HG03095 (cell line): ENCODE measurements at regions not wholly inside any gene's neighbourhood (a gene's known extent, or its start where the extent isn't known, plus 50 kb on each side); places are given as distances from the start of the nearest gene placed in this dataset.
A peak's percentile ranks its signal among the peaks of the same experiment; 100 is the strongest.

Experiments
- ATAC-seq: cut with Tn5 transposase; IDR thresholded peaks from one replicate; pipeline ENCODE4 v1.9.1; 2021; ENCODE audit warnings: moderate library complexity; ENCODE audit not compliant: unreplicated experiment

DNA sequence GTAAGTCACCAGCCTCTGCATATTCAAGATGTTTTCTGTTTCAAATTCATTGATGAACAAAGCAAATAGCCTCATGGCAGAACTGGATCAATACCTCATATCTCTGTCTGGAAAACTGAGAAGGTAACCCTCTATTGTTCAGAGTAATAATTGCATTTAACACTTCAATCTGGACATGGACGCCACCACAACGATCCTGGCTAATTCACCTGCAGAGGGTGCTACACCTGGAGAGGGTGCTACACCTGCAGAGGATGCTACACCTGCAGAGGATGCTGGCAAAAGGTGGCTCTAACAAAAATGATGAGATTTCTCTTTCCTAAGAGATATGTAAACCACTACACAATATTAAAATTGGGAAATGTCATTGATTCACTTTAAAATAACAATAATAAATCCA is 183.1 kb upstream of the HNRNPA3 start:
- no peak for ATAC-seq

DNA sequence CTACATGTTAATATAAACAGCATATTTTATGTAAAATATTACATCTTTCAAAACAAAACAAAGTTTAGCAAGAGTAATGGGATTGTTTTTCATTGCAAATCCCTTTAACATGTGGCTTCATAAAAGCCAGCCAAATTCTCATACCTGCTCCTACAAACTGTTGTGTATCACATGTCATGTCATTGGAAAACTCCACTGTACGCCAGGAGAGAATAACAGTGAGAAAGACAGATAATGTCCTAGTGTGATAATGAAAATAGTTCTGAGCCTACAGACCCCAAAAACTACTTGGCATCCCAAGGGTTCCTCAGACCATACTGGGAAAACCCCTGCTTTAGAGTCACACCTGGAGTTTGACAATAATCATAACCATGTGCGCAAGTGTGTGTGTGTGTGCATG is 182.7 kb upstream of the HNRNPA3 start:
- ATAC-seq = no peak

DNA sequence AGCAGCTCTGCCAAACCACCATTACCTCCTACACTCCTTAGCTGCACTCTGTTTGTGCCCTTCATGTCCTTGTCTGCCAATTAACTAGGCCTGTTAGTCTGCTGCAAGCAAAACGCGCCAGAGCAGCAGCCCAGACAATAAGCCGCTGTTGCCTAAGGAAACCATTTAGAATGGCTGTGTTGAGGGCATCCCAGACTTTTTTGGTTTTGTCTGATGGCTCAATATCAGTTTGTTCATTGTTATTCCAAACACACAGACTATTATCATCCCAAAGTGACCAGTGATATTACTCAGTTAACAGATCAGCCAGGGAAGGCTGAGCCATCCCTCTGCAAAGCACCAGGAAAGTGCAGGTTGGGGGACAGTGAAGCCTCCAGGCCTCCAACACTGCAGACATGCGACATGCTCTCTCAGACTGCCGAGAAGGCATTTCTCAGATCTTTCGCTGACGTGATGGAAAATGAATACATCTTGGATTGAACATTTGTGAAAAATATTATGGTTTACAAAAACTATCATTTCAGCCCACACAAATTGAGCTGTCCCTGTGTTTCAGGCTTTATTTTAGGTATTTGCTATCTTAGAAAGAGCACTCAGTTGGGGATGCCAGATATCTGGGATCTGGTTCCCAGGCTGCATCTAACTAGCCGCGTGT is 182.0 kb upstream of the HNRNPA3 start:
- no peak for ATAC-seq

DNA sequence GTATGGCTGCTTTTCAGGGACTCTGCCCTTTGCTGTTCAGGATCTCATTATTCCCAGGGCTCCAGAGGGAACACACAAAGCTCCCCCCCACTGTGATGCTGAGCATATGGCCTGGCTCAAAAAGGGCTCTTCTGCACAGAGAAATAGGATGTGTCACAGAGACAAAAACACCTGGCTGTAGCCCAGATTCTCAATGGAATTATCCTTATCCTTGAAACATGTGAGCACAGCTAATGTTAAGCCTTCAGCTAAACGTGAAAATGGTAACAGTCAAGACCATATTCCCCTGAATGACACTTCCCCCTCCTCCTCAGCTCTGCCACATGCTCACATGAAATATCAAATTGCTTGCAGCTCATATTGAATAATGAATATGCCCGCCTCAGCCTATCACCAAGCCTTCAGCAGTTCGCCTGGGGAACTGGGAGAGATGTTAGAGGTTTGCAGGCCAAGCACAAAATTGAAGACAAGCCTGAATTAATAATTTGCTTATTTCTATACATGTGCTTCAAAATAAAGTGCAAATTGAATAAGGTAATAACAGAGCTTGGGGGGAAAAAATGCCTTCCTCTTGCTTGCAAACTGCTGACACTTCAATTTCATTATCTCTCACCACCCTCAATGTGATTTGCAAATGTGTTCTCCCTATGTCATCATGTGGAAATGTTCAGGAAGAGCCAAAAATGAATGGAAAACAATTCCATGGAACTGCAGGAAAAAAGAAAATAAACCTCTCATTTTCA is 181.0 kb upstream of the HNRNPA3 start:
- ATAC-seq = no peak

DNA sequence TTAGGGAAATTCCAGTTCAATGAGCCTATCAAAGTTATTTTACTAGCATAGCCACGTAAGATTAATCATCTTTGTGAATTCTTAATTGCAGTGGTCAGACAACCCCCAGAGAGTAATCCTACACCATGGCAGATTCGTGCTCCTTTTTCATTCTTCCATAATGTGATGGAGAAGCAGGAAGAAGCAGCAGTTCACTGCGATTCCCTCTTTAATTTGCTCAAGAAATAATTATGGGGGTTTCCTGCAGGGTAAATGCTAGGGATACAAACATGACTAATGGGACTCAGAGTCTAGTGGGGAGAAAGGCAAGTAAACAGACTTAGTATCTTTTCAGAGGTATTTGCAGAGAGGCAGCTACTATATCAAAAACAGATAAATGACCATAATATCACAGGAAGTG is 175.8 kb upstream of the HNRNPA3 start:
- no peak for ATAC-seq

DNA sequence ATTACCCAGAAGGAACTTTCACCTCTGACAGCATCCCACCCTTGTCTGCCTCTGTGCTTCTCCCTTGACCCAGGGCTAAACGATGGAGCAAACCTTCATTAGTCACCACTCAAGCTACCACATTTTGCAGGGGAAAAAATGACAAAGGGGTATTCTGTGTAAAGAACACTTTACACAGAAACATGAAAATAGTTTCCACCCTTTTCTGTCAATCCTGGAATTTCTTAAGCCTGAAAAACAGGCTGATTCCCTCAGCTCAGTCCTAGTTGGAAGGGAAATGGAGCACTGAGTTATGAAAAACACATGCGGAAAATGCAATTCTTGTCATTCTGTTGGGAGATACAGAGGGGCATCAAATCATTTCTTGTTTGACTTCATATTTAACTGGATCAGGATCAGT is 175.0 kb upstream of the HNRNPA3 start:
- no peak for ATAC-seq

DNA sequence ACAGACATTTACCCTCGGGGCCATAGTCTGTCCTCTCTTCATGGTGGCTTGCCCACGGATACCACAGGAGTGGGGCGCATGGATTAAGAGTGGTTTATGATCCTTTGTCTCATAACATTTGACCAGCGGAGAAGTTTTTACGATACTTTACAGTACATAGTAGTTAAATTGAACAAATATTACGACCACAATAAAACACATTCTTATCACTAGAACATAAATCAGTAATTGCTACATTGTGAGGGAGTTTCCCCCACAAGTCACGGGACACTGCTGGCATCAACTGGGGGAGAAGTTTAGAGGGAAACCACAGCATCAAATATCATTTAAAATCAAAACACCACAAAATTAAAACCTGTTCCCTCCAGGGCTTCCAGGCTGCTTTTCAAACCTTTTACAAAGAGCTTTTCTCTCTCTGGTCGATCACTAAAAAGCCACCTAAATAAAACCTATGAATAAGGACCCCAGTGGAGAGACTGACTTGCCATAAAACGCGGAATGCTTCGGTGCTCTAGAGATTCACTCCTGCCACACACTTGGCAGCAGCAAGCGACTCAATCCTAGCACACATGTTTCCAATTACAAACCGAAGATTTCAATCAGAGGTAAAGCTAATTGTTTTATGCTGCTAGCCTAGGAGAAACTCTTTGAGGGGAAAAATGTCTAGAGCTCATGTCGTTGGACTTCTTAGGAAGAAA is 173.7 kb upstream of the HNRNPA3 start:
- ATAC-seq = no peak

DNA sequence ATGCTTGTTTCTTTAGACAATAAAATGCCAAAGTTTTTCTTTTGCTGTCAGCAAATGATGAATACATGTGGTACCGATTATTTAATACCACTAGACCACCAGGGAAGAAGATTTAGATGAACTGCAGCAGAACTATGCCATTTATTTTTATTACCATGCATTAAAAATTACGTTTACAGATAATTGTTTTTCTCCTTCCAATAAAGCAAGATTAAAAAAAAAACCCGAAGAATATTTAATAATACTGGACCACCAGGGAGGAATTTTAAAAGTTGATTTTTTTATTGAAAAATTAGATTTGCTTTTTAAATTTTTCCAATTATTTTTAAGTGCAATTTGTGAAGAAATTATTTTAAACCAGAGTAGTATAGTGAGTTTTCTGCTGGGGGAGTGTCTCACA is 170.3 kb upstream of the HNRNPA3 start:
- ATAC-seq = no peak

DNA sequence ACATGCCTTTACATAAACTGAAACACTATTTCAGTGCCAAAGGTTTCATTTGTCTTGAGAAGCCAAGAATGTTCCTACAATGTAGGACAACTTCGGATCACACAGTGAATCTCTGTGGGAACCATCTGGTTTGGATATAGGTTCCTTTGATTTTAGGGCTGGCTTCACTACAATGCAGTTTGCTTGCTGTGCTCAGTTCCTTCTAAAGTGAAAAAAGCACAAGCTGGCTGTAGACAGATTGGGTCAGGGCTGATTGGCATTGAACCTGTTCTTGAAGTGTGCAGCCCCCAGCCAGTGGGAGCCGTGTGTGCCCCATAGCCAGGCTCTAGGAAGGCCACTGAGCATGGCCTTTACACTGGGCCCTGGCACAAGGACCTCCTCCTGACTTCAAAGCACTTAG is 167.9 kb upstream of the HNRNPA3 start:
- no peak for ATAC-seq

DNA sequence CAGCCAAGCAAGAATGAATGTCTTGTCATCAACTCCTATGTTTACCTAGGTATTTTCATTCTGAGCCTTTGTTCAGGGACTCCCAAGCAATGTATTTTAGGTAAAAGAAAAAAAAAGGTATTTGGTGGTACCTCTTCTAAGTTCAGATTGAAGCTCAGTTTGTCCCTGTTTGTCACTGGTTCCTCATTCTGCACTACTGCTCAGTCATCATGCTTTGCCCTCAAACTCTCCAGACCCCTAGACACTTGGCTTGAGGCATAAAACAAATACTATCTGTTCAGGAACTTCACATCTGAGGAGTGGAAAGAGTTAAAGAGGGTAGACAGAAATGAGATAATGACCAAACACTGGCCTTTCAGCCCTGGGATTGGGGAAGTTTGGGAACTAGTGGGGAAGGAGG is 163.6 kb upstream of the HNRNPA3 start:
- no peak for ATAC-seq

DNA sequence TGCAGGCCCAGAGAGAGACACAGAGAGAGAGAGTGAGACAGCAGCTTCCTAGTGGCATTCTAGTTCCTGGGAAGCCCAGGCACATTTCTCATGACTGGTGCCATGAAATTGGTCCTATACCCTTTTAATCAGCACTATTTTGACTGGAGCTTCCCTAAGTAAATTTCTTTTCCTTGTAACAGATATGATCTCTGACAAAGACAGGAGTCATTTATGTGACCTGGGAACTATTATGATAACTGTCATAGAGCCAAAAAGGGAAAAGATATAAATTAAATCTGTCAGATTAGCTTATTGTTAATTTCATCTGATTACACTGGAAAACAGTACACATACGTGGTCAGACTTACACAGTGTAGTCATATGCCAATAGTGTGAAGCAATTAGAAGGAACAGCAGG is 161.3 kb upstream of the HNRNPA3 start:
- ATAC-seq = no peak

DNA sequence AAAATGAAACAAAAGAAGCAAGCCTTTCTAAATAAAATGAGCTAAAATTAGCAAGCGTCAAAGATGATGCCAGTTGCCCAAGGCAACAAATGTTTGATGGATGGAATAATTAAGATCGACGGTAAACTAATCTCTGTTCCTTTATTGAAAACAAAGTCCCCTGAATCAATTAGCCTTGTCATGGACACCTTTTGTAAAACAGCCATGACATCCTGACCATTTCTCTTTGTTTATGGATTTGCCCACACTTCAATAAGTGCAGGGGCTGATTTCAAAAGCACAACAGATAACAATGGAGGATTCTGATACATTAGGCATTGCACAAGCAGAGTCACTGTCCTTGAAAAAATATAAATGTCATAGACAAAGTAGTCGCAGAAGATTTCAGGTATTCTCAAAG is 160.1 kb upstream of the HNRNPA3 start:
- ATAC-seq = no peak

DNA sequence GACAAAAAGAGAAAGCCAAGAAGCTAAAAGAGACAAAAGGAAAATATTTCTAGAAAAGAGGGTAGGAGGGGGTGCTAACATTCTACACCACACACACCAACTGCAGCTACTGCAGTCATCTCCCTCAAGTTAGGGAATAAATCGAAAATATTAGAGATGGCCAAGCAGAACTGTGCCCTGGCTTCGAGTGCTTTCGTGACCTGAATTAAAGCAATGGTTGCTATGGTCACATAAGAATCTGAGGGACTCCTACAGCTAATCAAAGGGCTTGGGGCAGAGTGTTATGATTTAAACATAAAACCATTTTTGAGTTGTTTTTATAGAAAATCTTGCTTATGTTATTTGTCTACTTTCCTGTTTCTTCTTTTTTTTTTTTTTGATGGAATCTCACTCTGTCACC is 159.6 kb upstream of the HNRNPA3 start:
- ATAC-seq = no peak

DNA sequence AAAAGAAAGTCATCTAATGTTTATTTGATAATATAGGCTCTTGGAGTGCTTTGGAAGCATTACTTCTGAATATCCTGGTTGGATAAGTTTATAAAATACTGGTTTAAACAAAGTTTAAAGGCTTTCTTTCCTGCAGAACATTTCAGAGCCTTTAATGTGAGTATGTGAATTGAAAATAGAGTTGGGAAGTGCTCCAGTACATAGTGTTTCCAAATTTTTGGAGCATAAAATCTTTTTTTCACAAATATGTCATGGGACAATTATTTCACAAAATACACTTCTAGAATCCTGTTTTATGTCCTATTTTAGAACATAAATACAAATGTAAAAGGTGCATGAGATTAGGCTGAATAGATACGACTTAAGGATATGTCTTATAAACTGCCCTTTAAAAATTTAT is 158.9 kb upstream of the HNRNPA3 start:
- no peak for ATAC-seq

DNA sequence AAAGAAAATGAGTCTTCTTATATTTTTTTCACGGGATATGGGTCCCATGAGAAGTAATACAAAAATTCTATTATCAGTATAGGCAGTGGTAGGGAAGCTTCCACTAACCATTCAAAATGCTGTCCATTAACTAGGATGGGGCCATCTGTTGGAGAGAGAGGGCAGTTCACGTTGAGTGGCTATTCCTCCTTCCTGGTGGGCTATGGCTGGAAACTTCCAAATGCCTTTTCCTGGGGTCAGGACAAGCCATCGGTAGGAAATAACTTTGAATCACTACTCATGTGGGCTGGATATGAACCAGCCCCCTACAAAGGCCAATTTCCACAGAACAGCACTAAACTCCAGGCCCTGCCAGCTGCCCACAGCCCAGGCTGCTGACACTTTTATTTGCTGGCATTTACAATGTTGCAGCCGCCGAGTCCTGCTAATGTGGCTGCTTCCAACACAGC is 156.1 kb upstream of the HNRNPA3 start:
- ATAC-seq = no peak

DNA sequence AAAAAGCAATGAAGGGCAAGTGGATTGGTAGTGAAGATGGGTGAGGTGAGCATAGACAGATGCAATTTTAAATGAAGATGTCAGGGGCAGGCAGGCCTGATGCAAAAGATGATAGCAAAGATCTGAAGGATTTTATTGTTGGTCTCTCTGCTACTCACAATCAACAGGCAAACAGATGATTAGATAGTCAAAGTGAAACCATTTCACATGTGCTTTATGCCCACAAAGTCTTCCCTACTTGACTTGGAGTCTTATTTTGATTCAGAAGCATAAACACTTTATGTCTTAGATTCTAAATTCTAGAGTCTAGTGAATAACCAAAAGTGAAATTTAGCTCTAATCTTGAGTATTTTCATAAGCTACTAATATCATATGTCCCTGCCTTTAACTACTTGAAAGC is 153.8 kb upstream of the HNRNPA3 start:
- ATAC-seq = peak; percentile 61

DNA sequence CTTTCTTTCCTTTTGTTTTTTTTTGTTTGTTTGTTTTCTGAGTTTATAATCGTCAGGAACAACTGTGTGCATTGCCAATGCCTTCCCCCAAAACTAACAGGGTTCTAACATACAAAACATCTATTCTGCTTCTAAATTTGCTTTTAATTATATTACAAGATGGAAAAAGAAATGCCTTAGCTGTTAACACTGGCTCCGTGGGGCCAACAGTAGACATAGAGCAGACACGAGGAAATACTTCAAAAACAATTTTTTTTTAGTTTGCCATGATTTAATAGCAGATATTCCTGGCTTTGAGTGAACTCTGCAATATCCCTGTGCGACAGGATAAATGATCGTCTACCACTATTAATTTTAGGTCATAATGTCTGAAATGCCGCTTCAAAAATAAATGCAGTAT is 153.3 kb upstream of the HNRNPA3 start:
- ATAC-seq = no peak

DNA sequence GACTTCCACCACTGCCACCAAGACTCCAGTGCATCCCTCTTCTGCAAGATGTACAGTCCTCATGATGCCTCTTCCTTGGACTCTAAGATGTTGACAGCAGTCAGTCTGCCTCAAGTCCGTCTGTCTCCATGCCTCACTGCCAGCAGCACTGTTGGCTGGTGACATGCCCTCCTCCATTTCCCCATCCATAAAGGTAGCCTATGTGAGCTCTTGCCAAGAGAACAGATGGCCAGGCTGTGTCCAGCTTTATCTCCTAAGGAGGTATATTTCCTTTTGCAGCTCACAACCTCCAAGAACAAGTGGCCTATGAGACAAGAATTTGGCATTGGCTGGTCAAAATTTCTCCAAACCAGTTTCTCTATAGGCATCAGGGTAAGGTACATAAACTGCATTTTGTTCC is 149.3 kb upstream of the HNRNPA3 start:
- no peak for ATAC-seq

DNA sequence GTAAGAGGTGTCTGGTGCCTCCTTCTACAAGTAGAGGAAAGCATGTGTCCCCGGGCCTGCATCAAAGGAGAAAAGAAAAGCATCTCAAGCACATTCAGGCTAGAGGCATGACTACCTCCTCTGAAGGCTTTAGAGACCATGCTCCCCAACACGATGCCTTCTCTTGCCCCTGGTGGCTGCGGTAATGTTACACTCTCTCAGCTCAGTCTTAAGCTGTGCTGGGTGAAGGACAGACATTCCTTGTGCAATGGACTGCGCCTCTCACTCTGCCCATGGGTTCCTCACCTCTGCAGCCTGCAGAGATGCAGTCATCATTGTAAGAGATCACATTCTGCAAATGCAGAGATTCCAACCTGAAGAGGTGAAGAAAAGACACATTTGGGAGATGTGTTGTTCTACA is 148.2 kb upstream of the HNRNPA3 start:
- ATAC-seq = no peak

DNA sequence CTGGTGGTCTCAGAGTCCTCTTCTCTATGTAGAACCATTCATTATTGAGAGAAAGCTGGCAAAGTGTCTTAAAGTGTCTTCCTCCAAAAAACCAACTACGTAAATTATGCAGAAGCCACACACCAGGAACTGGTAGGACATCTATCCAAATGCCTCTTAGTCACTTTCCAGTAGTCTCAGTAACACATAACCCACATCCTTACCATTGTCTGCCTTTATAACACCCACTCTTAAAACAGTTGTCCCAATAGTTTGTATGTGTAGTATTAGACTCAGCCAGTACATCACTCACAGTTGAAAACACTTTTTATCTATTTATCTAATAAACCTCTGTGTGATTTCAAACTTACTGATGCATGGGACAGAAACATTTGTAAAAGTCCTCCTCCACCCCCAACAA is 143.6 kb upstream of the HNRNPA3 start:
- ATAC-seq = no peak

DNA sequence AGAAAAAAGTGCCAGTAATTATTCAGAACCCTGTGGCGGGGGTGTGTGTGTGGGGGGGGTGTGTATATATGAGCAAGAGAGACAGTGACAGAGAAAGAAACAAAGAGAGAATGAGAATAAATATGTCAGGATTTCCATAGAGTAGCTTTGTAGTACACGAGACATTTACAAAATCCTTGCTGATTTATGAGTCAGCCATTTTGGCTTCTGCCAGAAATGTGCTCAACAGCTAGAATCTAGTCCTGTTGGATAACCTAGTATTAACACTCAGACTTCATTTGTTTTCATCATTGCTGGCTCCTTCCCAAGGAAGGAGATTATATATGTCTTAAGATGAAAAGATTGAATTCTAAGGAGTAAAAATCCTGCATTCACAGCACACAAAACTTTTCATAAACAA is 140.5 kb upstream of the HNRNPA3 start:
- ATAC-seq = no peak

DNA sequence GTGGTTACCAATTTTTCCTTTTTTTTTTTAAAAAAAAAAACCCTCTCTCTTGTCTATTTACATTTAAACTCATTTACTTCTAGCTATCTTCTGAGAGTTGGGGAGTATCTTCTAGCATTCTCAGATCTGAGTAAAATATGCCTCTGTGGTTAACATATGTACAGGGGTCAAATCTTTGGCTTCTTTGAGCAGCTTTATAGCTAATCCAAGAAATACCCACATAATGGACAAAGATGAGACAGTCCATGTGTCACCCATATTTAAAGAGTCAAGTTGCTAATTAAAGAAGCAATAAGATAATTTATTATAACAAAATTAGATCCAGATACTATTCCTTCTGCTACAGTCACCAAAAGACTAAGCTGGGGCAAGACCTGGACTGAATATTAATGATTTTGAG is 139.0 kb upstream of the HNRNPA3 start:
- ATAC-seq = no peak
